SK-N-SH (cell line): ENCODE measurements at regions not wholly inside any gene's neighbourhood (a gene's known extent, or its start where the extent isn't known, plus 50 kb on each side); places are given as distances from the start of the nearest gene placed in this dataset.

Experiments used
- CTCF ChIA-PET: fragments of 300-600, 350-600 bp; formaldehyde crosslinking; extraction: SDS; loops from one replicate; lab custom pipeline; 2021; lab: Yijun Ruan, JAX
- POLR2A ChIA-PET: fragments of 350-600 bp; sonication (Branson Sonifier 250); formaldehyde crosslinking; extraction: SDS; loops from one replicate; lab custom pipeline; 2020; ENCODE audit warnings: antibody characterized with exemption, inconsistent platforms; lab: Yijun Ruan, JAX
- DNase-seq: peaks from one replicate; pipeline ENCODE4 v3.0.0; 2012
- H2AFZ ChIP-seq: fragments of 200-600 bp; sonication (generic); 2 replicates; pipeline ENCODE4 v1.8.1; 2016; ENCODE audit warnings: antibody characterized with exemption, mild to moderate bottlenecking, low read depth
- H3F3A ChIP-seq: fragments of 200-600 bp; sonication (generic); replicated peaks from 2 replicates; pipeline ENCODE3; 2016; ENCODE audit warnings: antibody characterized with exemption, mild to moderate bottlenecking; ENCODE audit not compliant: insufficient read depth
- H3K27ac ChIP-seq, 2 experiments: fragments of 200-500 bp in 1 of 2; fragments of 200-600 bp in 1 of 2; sonication (Bioruptor generic) in 1 of 2; sonication (generic), shearing (Covaris generic) in 1 of 2; 2 replicates each; pipeline versions ENCODE4 v1.5.1 to v1.6.1; 2014 to 2016; ENCODE audit warnings: low read depth in 2 of 2, inconsistent platforms in 1 of 2, low read length in 1 of 2, mild to moderate bottlenecking in 1 of 2, mixed read lengths in 1 of 2
- H3K27me3 ChIP-seq: fragments of 200-600 bp; sonication (generic), shearing (Covaris generic); 2 replicates; pipeline ENCODE4 v1.6.1; 2016; ENCODE audit warnings: mixed run types; ENCODE audit not compliant: insufficient read depth
- H3K36me3 ChIP-seq, 2 experiments: fragments of 200-500 bp in 1 of 2; fragments of 200-600 bp in 1 of 2; sonication (Bioruptor generic) in 1 of 2; sonication (generic) in 1 of 2; replicated peaks in 1 of 2; 2 replicates each; pipeline versions ENCODE3 to v1.5.1; 2014 to 2016; ENCODE audit warnings: low read length in 1 of 2, mild to moderate bottlenecking in 1 of 2; ENCODE audit not compliant: insufficient read depth in 2 of 2, control insufficient read depth in 1 of 2
- H3K4me1 ChIP-seq, 2 experiments: fragments of 200-500 bp in 1 of 2; fragments of 200-600 bp in 1 of 2; sonication (Bioruptor generic) in 1 of 2; sonication (generic), shearing (Covaris generic) in 1 of 2; 2 replicates each; pipeline versions ENCODE4 v1.5.1 to v1.6.1; 2014 to 2016; ENCODE audit warnings: low read depth in 1 of 2, low read length in 1 of 2, mixed run types in 1 of 2; ENCODE audit not compliant: insufficient read depth in 2 of 2, control insufficient read depth in 1 of 2
- H3K4me2 ChIP-seq: fragments of 200-600 bp; sonication (generic), shearing (Covaris generic); 2 replicates; pipeline ENCODE4 v1.6.1; 2017; ENCODE audit warnings: mixed run types
- H3K4me3 ChIP-seq, 2 experiments: fragments of 200-500 bp in 1 of 2; fragments of 200-600 bp in 1 of 2; sonication (Bioruptor generic) in 1 of 2; sonication (generic), shearing (Covaris generic) in 1 of 2; 2 replicates each; pipeline versions ENCODE4 v1.5.1 to v1.8.1; 2014 to 2016; ENCODE audit warnings: low read depth in 2 of 2, inconsistent platforms in 1 of 2, low read length in 1 of 2, mild to moderate bottlenecking in 1 of 2, mixed read lengths in 1 of 2, moderate library complexity in 1 of 2
- H3K79me2 ChIP-seq: fragments of 200-600 bp; sonication (generic); 2 replicates; pipeline ENCODE4 v1.8.1; 2017; ENCODE audit warnings: mild to moderate bottlenecking; ENCODE audit not compliant: insufficient read depth
- H3K9ac ChIP-seq: fragments of 200-600 bp; sonication (generic); 2 replicates; pipeline ENCODE4 v1.6.1; 2017; ENCODE audit warnings: mixed run types
- H3K9me2 ChIP-seq: fragments of 200-600 bp; sonication (generic); 2 replicates; pipeline ENCODE4 v1.6.1; 2017; ENCODE audit warnings: mixed run types
- H3K9me3 ChIP-seq: fragments of 200-600 bp; sonication (generic); 2 replicates; pipeline ENCODE4 v1.6.1; 2017; ENCODE audit warnings: mixed run types, mild to moderate bottlenecking, moderate library complexity
- H4K20me1 ChIP-seq: fragments of 200-600 bp; sonication (generic); 2 replicates; pipeline ENCODE4 v1.6.1; 2017; ENCODE audit warnings: mild to moderate bottlenecking, mixed run types; ENCODE audit not compliant: insufficient read depth
- EP300 ChIP-seq, 2 experiments: IDR thresholded peaks; 2 replicates each; pipeline versions ENCODE4 v1.4.0 to v1.6.1; 2012; ENCODE audit warnings: borderline replicate concordance in 1 of 2, low read depth in 1 of 2, low read length in 1 of 2
- FOSL2 ChIP-seq: IDR thresholded peaks from 2 replicates; pipeline ENCODE4 v1.4.0; 2012; ENCODE audit warnings: low read depth, mild to moderate bottlenecking, moderate library complexity, borderline replicate concordance
- FOXJ3 ChIP-seq: sonication (generic); formaldehyde crosslinking; IDR thresholded peaks from 2 replicates; pipeline ENCODE4 v1.5.1; 2020; ENCODE audit warnings: mild to moderate bottlenecking, missing genetic modification reagents
- GABPA ChIP-seq: IDR thresholded peaks from 2 replicates; pipeline ENCODE4 v1.4.0; 2012; ENCODE audit warnings: low read depth, mild to moderate bottlenecking
- GATA2 ChIP-seq: sonication (generic); formaldehyde crosslinking; IDR thresholded peaks from 2 replicates; pipeline ENCODE4 v1.5.0; 2020; ENCODE audit warnings: mild to moderate bottlenecking, missing genetic modification reagents
- JUND ChIP-seq: IDR thresholded peaks from 2 replicates; pipeline ENCODE4 v1.4.0; 2012
- MAX ChIP-seq: IDR thresholded peaks from 2 replicates; pipeline ENCODE4 v1.4.0; 2012; ENCODE audit warnings: low read depth
- MXI1 ChIP-seq: IDR thresholded peaks from 2 replicates; pipeline ENCODE4 v1.6.1; 2012; ENCODE audit warnings: mild to moderate bottlenecking, low read depth, low read length, improper control_type of control experiment
- NFIC ChIP-seq: IDR thresholded peaks from 2 replicates; pipeline ENCODE4 v1.4.0; 2012; ENCODE audit warnings: borderline replicate concordance
- NRF1 ChIP-seq: IDR thresholded peaks from 2 replicates; pipeline ENCODE4 v1.6.1; 2012; ENCODE audit warnings: low read depth, mild to moderate bottlenecking, low read length
- PBX3 ChIP-seq: IDR thresholded peaks from 2 replicates; pipeline ENCODE4; 2012
- RXRA ChIP-seq: IDR thresholded peaks from 2 replicates; pipeline ENCODE4 v1.4.0; 2012; ENCODE audit warnings: low read depth, mild to moderate bottlenecking, borderline replicate concordance
- SMC3 ChIP-seq: IDR thresholded peaks from 2 replicates; pipeline ENCODE4 v1.6.1; 2012; ENCODE audit warnings: low read depth, low read length, improper control_type of control experiment
- TCF12 ChIP-seq: IDR thresholded peaks from 2 replicates; pipeline ENCODE4 v1.4.0; 2012
- TEAD4 ChIP-seq: IDR thresholded peaks from 2 replicates; pipeline ENCODE4 v1.4.0; 2012; ENCODE audit warnings: mild to moderate bottlenecking, borderline replicate concordance; ENCODE audit not compliant: insufficient read depth
- USF1 ChIP-seq: IDR thresholded peaks from 2 replicates; pipeline ENCODE4 v1.4.0; 2012; ENCODE audit warnings: low read depth, borderline replicate concordance
- USF2 ChIP-seq: fragments of 150-350 bp; IDR thresholded peaks from 2 replicates; pipeline ENCODE4 v1.6.1; 2017; ENCODE audit warnings: antibody characterized with exemption, low read length, low read depth, borderline replicate concordance
- YY1 ChIP-seq: IDR thresholded peaks from 2 replicates; pipeline ENCODE4 v1.4.0; 2012; ENCODE audit warnings: low read depth, mild to moderate bottlenecking
- ZBTB33 ChIP-seq: IDR thresholded peaks from 2 replicates; pipeline ENCODE4 v1.4.0; 2012; ENCODE audit warnings: low read depth, borderline replicate concordance
- WGBS: methylation state at CpG from one replicate; pipeline ENCODE4 v1.1.6; 2017; ENCODE audit warnings: low lambda C conversion rate; 5-methylcytosine and 5-hydroxymethylcytosine counted together

GRCh38 chr5:174354571-174354970, 309.1 kb downstream of the NSG2 start:
- whole genome bisulfite sequencing = 53% methylated on average over 5 of the region's 5 CpGs
- no peaks in the 10 kb centered on the region for H3K79me2 ChIP-seq
- H3K27ac ChIP-seq = peak overlapping the region in 1 of 2 experiments; percentile 77; a peak in 2 of 4 replicates
- TF ChIP-seq GABPA = no peak
- TF ChIP-seq JUND = no peak
- no peak for TF ChIP-seq FOXJ3 (CRISPR knock-in tag)
- TF ChIP-seq NRF1 = no peak
- no peak for TF ChIP-seq YY1
- no peak for TF ChIP-seq EP300 (IDR thresholded peaks at IDR 0.05; ENCODE audit: borderline replicate concordance in 1 of 2, low read depth in 1 of 2, low read length in 1 of 2)
- TF ChIP-seq SMC3 = no peak
- TF ChIP-seq TCF12 = no peak
- no peak for TF ChIP-seq PBX3
- TF ChIP-seq TEAD4 = no peak
- no peak overlapping the region for H3K9ac ChIP-seq
- no peak for DNase-seq
- CTCF ChIA-PET = interaction anchor here (0.5 to 2.1 kb wide), 4 partner anchors 14 to 325 kb away, joined by 3 to 6 read pairs (median 4); no protein-coding TSS in a partner anchor
- no peaks in the 10 kb centered on the region for H3K36me3 ChIP-seq
- H3K27me3 ChIP-seq = no peaks in the 10 kb centered on the region
- no peaks in the 10 kb centered on the region for H3K9me3 ChIP-seq
- H3K4me1 ChIP-seq = peaks cover 6 to 7% of the 10 kb centered on the region in 2 experiments; a peak in 3 of 4 replicates
- no peak overlapping the region for H3K4me3 ChIP-seq
- peaks cover 14% of the 10 kb centered on the region for H3F3A ChIP-seq
- H3K4me2 ChIP-seq = peak overlapping the region; percentile 30; the same call in 1 of the 2 replicates
- no peak overlapping the region for H2AFZ ChIP-seq
- POLR2A ChIA-PET = no interaction called here
- H3K9me2 ChIP-seq = no peaks in the 10 kb centered on the region
- no peaks in the 10 kb centered on the region for H4K20me1 ChIP-seq

GRCh38 chr5:174355208-174355612, 309.7 kb downstream of the NSG2 start:
- ChIA-PET POLR2A (no interaction called here), CTCF (interaction anchor here (1.1 to 2.1 kb wide), 3 partner anchors 8 to 65 kb away, joined by 3 to 6 read pairs (median 5); no protein-coding TSS in a partner anchor)
- no peak for DNase-seq
- Histone ChIP-seq H3K9me2 (no peaks in the 10 kb centered on the region), H3F3A (peaks cover 14% of the 10 kb centered on the region), H3K79me2 (no peaks in the 10 kb centered on the region), H3K9me3 (no peaks in the 10 kb centered on the region), H3K36me3 (no peaks in the 10 kb centered on the region), H3K9ac (no peak overlapping the region), H3K4me3 (no peak overlapping the region), H3K4me1 (peaks cover 6 to 7% of the 10 kb centered on the region in 2 experiments; a peak in 3 of 4 replicates), H3K4me2 (peak overlapping the region; percentile 30; the same call in 1 of the 2 replicates), H2AFZ (peak overlapping the region; percentile 19; the same call in 1 of the 2 replicates), H3K27ac (peak overlapping the region in 1 of 2 experiments; percentile 77; a peak in 2 of 4 replicates), H4K20me1 (no peaks in the 10 kb centered on the region), H3K27me3 (no peaks in the 10 kb centered on the region)
- TF ChIP-seq USF2 (no peak), NFIC (peak; percentile 45; the same call in 1 of the 2 replicates), GABPA (peak; percentile 25; the same call in 1 of the 2 replicates), MAX (0 out of 2 replicates have a peak, but pooled peaks have one; percentile 13), PBX3 (peak; percentile 75), FOSL2 (peak; percentile 85; the same call in 1 of the 2 replicates), RXRA (0 out of 2 replicates have a peak, but pooled peaks have one; percentile 39), MXI1 (no peak), TEAD4 (peak; percentile 43; the same call in 1 of the 2 replicates), EP300 (IDR thresholded peaks at IDR 0.05; ENCODE audit: borderline replicate concordance in 1 of 2, low read depth in 1 of 2, low read length in 1 of 2) (peak in 1 of 2 experiments; percentile 83; a peak in 2 of 4 replicates), TCF12 (peak; percentile 82), JUND (peak; percentile 88), USF1 (0 out of 2 replicates have a peak, but pooled peaks have one; percentile 21), GATA2 (no peak), ZBTB33 (peak; percentile 36; the same call in 1 of the 2 replicates)
- WGBS = 13% methylated on average over 2 of the region's 2 CpGs
